ENCODE measurements at regions not wholly inside any gene's neighbourhood (a gene's known extent, or its start where the extent isn't known, plus 50 kb on each side); places are given as distances from the start of the nearest gene placed in this dataset.
"Not testable (repeated sequence)": the region's sequence is repeated elsewhere in the genome, so short reads cannot be mapped to it uniquely, and the experiment has no call there.

- FAIRE-seq: no peak
Measured at GRCh38 chr1:8228253-8228652, 89.7 kb upstream of the SLC45A1 start.

GRCh38 chr1:8227674-8228073 lies 90.2 kb upstream of the SLC45A1 start:
- not testable (repeated sequence) for DNase-seq (ENCODE audit: low spot score); FAIRE-seq

More at GRCh38 chr1:8228253-8228652, 89.7 kb upstream of the SLC45A1 start:
- no peak for DNase-seq (ENCODE audit: low spot score)

- no peak for DNase-seq (ENCODE audit: low spot score)
- FAIRE-seq: no peak
Measured at GRCh38 chr1:8226747-8227146, 91.2 kb upstream of the SLC45A1 start.

GRCh38 chr1:8226024-8226423 lies 91.9 kb upstream of the SLC45A1 start:
- not testable (repeated sequence) for FAIRE-seq; DNase-seq (ENCODE audit: low spot score)

DNA sequence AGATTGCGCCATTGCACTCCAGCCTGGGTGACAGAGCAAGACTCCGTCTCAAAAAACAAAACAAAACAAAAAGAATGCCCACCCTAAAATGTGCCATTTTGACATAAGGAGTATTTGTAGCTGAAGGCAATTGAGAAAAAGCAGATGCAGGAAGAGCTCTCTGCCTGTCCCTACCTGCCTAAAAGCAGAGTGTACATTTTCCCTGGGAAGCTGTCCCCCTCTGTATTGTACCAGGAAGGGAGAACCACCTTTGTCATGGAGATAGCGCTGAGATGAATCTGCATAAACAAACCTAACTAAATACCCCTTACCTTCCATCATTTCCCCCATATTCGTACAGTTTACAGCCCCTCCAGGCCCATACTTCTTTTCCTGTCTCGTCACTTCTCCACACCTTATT lies 94.4 kb upstream of the SLC45A1 start:
- no peak for DNase-seq (ENCODE audit: low spot score)
- no peak for FAIRE-seq

- FAIRE-seq (no peak), DNase-seq (ENCODE audit: low spot score) (no peak)
Measured at GRCh38 chr1:8222789-8223188, 95.1 kb upstream of the SLC45A1 start.

GRCh38 chr1:8219530-8219929 lies 98.4 kb upstream of the SLC45A1 start:
- no peak for FAIRE-seq
- no peak for DNase-seq (ENCODE audit: low spot score)

GRCh38 chr1:8218351-8219092 lies 99.4 kb upstream of the SLC45A1 start:
- no peak for FAIRE-seq
- DNase-seq (ENCODE audit: low spot score): no peak

DNA sequence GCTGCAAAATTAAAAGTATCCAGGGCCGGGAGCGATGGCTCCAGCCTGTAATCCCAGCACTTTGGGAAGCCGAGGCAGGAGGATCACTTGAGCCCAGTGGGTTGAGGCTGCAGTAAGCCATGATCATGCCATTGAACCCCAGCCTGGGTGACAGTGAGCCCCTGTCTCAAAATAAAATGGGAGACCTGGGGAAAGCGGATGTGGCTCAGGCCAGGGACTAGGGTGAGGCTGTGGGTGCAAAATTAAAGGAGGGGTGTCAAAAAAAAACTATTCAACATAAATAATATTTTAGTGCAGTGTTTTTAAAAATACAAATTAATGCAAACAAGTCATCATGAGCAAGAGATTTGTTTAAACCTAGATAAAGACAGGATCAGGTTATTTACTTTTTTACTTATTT lies 100.1 kb upstream of the SLC45A1 start:
- FAIRE-seq (no peak), DNase-seq (ENCODE audit: low spot score) (no peak)

- DNase-seq (ENCODE audit: low spot score) (no peak), FAIRE-seq (no peak)
Measured at GRCh38 chr1:8217011-8217711, 100.8 kb upstream of the SLC45A1 start.

DNA sequence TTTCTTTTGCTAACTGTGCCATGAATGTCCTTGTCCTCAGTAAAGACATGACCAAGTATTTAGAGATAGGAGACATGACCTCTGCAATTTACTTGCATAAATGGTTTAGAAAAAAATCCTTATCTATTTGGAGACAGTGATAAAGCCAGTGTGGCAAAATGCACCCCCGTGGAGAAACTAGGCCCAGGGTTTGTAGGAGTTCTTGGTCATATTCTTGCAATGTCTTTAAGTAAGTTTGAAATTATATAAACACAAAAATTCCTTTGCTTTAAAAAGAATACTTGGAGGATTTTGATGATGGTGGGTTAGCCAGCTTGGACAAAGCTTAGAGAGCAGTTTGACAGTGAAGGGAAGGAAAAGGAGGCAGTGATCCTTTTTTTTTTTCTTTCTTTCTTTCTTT lies 101.9 kb upstream of the SLC45A1 start:
- DNase-seq (ENCODE audit: low spot score) (no peak), FAIRE-seq (no peak)

GRCh38 chr1:8214501-8215173 lies 103.3 kb upstream of the SLC45A1 start:
- DNase-seq (ENCODE audit: low spot score) (no peak), FAIRE-seq (no peak)

DNA sequence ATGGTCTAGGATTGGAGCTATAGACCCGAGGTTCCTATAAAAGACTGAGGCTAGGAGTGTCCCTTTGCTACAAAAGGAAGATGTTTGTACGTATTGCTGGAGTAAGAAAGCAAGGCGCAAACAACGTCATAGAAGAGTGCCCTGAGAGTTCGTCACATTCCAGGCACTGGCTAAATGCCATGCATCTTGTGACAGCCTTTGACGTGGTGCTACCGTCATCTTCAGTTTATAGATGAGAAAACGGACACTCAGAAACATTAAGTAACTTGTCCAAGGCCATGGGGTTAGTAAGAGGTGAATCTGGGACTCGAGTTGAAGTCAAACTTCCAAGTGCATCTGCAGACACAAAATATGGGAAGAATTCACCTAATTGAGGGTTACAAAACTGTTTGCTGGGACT lies 104.2 kb upstream of the SLC45A1 start:
- no peak for DNase-seq (ENCODE audit: low spot score)
- no peak for FAIRE-seq

- DNase-seq (ENCODE audit: low spot score): no peak
- no peak for FAIRE-seq
Measured at GRCh38 chr1:8213136-8213535, 104.8 kb upstream of the SLC45A1 start.

DNA sequence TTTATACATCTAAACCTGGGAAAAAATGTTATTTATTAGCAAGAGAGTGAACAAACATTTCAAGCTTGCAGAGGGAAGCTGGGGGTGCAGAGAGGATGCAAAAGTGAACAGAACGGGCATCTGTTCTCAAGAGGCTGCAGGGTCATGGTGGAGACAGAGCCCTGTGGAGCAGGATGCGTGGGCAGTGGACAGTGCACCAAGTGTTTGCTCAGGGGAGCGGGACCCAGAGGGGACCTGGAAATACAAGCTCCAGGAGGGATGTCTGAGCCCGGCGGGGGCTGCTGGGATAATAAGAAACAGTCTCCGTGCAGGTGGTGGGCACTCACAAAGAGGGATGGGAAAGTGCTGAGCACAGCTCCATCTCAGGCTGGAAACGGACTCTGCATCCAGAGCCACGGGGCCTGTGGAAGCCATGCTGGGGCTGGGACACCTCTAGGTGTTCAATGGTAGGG lies 105.3 kb upstream of the SLC45A1 start:
- FAIRE-seq (no peak), DNase-seq (ENCODE audit: low spot score) (no peak)

DNA sequence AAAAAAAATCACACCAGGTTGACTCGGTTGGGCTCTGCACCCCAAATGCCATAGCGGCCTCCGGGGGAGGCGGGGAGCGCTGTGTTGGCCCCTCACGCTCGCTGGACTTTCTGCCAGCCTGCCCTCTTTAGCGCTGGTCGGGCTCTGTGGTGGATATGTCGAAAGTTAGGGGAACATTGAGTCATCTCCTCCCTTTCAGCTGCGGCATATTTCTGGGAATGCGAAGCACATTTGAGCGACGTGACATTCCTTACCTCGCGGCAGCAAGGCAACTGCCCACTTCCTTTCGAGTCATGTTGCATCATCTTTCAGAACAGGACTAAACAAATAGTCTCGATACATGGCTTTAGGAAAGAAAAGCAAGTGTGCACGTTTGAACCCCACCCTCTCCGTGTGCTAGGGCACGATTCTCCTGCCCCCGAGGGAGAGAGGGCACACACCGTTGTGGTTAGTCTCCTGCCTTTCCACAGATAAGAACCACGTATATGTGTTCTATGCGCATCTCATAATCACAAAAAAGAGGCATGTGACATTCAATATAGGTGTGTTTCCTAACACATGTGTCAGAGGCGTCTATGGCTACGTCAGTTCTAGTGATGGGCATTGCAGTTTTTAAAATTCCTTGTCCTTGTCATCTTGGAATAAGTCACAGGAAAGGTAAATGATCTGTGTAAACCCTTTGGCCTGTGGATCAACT lies 105.9 kb upstream of the SLC45A1 start:
- FAIRE-seq (peak; percentile 84), DNase-seq (ENCODE audit: low spot score) (peak; percentile 82)

DNA sequence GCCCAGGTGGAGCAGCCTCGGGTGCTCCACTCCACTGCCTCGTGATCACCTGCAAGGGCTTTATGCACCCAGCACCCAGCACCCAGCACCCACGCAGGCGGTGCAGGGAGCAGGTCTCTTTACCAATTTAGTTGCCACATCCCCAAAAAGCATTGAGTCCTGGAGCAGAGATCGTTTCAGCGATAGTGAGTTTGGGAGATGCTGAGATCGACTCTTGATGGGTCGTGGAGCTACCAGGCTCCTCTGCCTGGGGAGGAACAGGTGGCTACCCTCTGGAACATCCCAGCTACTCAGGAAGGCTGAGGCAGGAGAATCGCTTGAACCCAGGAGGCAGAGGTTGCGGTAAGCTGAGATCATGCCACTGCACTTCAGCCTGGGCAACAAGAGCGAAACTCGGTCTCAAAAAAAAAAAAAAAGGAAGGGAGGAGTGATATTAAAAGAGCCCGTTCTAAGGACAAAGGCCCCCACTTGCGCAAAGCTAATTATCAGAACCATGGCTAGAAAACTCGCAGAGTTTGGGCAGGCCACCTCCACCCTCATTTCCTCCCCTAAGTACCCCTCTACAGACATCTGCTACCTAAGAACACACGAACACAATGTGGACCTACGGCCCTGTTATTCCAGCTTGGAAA lies 106.5 kb upstream of the SLC45A1 start:
- FAIRE-seq (no peak), DNase-seq (ENCODE audit: low spot score) (no peak)

GRCh38 chr1:8207202-8207601 lies 110.7 kb upstream of the SLC45A1 start:
- DNase-seq (ENCODE audit: low spot score): no peak
- no peak for FAIRE-seq

GRCh38 chr1:8206391-8206790 lies 111.5 kb upstream of the SLC45A1 start:
- FAIRE-seq: no peak
- no peak for DNase-seq (ENCODE audit: low spot score)

GRCh38 chr1:8205771-8206170 lies 112.1 kb upstream of the SLC45A1 start:
- no peak for FAIRE-seq

DNA sequence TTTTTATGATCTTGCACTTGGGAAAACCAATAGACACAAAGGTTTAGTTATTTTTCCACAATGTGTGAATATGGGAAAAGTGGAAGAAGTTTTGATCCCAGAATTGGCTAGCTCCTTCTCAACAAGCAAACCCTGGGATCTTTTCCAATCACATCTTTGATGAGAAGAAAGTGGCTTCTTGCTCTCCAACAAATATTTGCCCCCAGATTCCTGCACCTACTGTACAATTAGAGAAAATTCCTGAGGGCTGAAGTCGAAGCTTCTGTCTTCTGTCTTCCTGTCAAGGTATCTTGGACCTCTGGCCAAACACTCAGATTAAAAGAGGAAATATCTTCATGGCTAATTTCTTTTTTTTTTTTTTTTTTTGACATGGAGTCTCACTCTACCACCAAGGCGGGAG lies 113.1 kb upstream of the SLC45A1 start:
- no peak for DNase-seq (ENCODE audit: low spot score)
- FAIRE-seq: no peak

More at GRCh38 chr1:8205771-8206170, 112.1 kb upstream of the SLC45A1 start:
- DNase-seq (ENCODE audit: low spot score): no peak
